BLaER1 treated with 17β-estradiol and CSF1 and Interleukin-3, amounts not matched to agents 10 nM and 100 nM (cell line): ENCODE measurements at regions not wholly inside any gene's neighbourhood (a gene's known extent, or its start where the extent isn't known, plus 50 kb on each side); places are given as distances from the start of the nearest gene placed in this dataset.

ENCODE experiments used
- H3K27ac ChIP-seq, 11 experiments: shearing (Covaris generic); formaldehyde crosslinking; 2 replicates each; pipeline ENCODE4 v1.8.1; 2022
- H3K27me3 ChIP-seq, 11 experiments: shearing (Covaris generic); formaldehyde crosslinking; 2 replicates each; pipeline ENCODE4 v1.8.1; 2022
- H3K36me3 ChIP-seq, 11 experiments: shearing (Covaris generic); formaldehyde crosslinking; 2 replicates each; pipeline ENCODE4 v1.8.1; 2022
- H3K4me1 ChIP-seq, 10 experiments: shearing (Covaris generic); formaldehyde crosslinking; 2 replicates each; pipeline ENCODE4 v1.8.1; 2022
- H3K4me2 ChIP-seq, 11 experiments: shearing (Covaris generic); formaldehyde crosslinking; 2 replicates each; pipeline ENCODE4 v1.8.1; 2022
- H3K4me3 ChIP-seq, 10 experiments: shearing (Covaris generic); formaldehyde crosslinking; 2 replicates each; pipeline ENCODE4 v1.8.1; 2022
- H3K9ac ChIP-seq, 11 experiments: shearing (Covaris generic); formaldehyde crosslinking; 2 replicates each; pipeline ENCODE4 v1.8.1; 2022
- H3K9me3 ChIP-seq, 11 experiments: shearing (Covaris generic); formaldehyde crosslinking; replicated peaks in 1 of 11; 2 replicates each; pipeline ENCODE4 v1.8.1; 2022
- H4K20me1 ChIP-seq, 11 experiments: shearing (Covaris generic); formaldehyde crosslinking; 2 replicates each; pipeline ENCODE4 v1.8.1; 2022
- Cebpa-rat ChIP-seq, 11 experiments: shearing (Covaris generic); IDR thresholded peaks; 2 replicates each; pipeline ENCODE4 v1.8.1; 2022

DNA sequence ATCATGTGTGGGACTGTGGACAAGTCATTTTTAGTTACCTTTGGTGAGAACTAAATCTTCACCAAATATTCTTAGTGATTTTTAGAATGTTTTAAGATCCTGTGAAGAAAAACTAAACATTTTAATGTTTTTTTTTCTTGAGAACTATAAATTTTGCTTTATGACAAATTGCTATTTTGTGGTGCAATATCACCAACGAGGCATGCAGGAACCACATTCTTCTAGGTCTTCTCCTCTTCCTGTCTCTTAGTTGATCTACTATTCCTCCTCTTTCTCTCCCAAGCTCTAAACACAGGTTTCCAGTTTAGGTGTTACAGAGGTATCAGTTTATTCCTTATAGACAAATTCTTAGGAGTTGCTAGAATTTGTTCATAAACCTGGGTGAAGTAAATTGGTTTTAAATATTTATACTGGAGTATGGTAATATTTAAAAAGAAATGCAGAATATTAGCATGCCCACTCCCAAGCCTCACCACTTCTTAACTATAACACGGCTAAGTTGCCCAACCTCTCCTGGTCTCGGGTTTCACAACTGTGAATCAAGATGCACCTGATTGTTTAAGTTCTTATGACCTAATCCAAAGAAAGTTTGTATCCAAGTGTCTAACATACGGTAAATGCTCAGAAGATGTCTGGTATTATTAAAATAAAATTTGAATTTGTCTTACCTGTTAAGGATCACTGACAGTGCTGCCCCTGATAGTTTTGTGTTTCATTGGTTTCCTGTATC is 56.5 kb upstream of the CLNK start:
- no peaks in the 10 kb centered on the region for H3K36me3 ChIP-seq
- H3K9me3 ChIP-seq: no peaks in the 10 kb centered on the region; a peak in 1 of 22 replicates
- no peaks in the 10 kb centered on the region for H3K27me3 ChIP-seq
- H3K4me1 ChIP-seq: peaks cover 0 to 26% (median 20%) of the 10 kb centered on the region in 10 experiments; a peak in 17 of 20 replicates
- no peaks in the 10 kb centered on the region for H4K20me1 ChIP-seq
- no peak overlapping the region for H3K4me3 ChIP-seq
- H3K4me2 ChIP-seq: no peak overlapping the region
- H3K9ac ChIP-seq: no peak overlapping the region
- no peak for TF ChIP-seq Cebpa-rat (IDR thresholded peaks at IDR 0.05)
- no peak overlapping the region for H3K27ac ChIP-seq

- H3K9ac ChIP-seq: no peak overlapping the region
- no peaks in the 10 kb centered on the region for H3K27me3 ChIP-seq
- TF ChIP-seq Cebpa-rat (IDR thresholded peaks at IDR 0.05): no peak
- no peak overlapping the region for H3K27ac ChIP-seq
- H3K4me3 ChIP-seq: no peak overlapping the region
- peaks cover 0 to 26% (median 20%) of the 10 kb centered on the region in 10 experiments; a peak in 17 of 20 replicates for H3K4me1 ChIP-seq
- H3K36me3 ChIP-seq: no peaks in the 10 kb centered on the region
- no peaks in the 10 kb centered on the region; a peak in 1 of 22 replicates for H3K9me3 ChIP-seq
- no peak overlapping the region for H3K4me2 ChIP-seq
- no peaks in the 10 kb centered on the region for H4K20me1 ChIP-seq
These were observed 55.7 kb upstream of the CLNK start for GRCh38 chr4:10740251-10740650.

DNA sequence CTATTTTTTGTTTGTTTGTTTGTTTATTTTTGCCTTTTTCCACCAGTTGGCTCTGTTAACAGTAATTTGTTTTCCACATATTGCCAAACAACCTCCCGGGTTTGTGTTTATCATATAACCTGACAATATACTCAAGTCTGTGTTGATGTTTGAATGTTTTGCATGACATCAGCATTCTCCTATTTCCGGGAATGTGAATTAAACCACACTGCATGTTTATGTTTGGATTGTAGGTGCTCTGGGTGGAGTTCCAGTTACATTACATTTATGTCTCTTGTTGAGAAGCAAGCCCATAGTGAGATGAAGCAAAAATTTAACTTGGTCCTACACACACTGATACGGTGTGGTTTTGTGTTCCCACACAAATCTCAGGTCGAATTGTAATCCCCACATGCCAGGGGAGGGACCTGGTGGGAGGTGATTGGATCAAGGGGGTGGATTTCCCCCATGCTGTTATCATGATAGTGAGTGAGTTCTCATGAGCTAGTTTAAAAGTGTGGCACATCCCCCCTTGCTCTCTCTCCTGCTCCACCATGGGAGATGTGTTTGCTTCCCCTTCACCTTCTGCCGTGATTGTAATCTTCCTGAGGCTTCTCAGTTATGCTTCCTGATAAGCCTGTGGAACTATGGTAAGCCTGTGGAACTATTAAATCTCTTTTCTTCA is 54.4 kb upstream of the CLNK start:
- Histone ChIP-seq H3K4me3 (no peak overlapping the region), H3K9me3 (no peaks in the 10 kb centered on the region), H3K4me1 (peaks cover 0 to 26% (median 20%) of the 10 kb centered on the region in 10 experiments; a peak in 17 of 20 replicates), H3K4me2 (no peak overlapping the region), H3K9ac (no peak overlapping the region), H3K27ac (no peak overlapping the region), H3K27me3 (no peaks in the 10 kb centered on the region), H3K36me3 (no peaks in the 10 kb centered on the region), H4K20me1 (no peaks in the 10 kb centered on the region)
- TF ChIP-seq Cebpa-rat (IDR thresholded peaks at IDR 0.05): no peak

GRCh38 chr4:10737337-10737736 is 52.8 kb upstream of the CLNK start:
- Histone ChIP-seq H3K4me2 (no peak overlapping the region), H3K27ac (no peak overlapping the region), H3K27me3 (no peaks in the 10 kb centered on the region), H3K9me3 (no peaks in the 10 kb centered on the region), H3K36me3 (no peaks in the 10 kb centered on the region), H3K4me3 (no peak overlapping the region), H3K4me1 (peaks cover 0 to 17% (median 13%) of the 10 kb centered on the region in 10 experiments; a peak in 14 of 20 replicates), H3K9ac (no peak overlapping the region), H4K20me1 (no peaks in the 10 kb centered on the region)
- no peak for TF ChIP-seq Cebpa-rat (IDR thresholded peaks at IDR 0.05)

DNA sequence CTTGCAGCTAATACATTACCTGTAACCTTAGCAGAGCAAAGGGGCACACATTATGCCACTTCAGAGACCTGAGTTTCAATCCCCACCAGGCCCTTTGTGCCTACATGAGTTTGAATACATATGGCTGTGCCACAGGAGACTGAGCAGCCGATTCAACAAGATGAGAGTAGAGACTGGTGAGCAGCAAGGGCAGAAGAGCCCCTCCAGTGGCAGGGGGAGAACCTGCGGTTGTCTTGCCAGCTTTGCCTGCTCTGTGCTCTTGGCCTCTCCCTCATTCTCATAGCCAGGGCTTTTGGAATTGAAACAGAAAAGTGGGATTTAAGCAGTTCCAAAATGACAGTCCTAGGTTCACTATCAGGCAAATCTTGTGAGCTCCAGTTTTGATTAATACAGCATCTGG is 52.3 kb upstream of the CLNK start:
- no peak overlapping the region for H3K27ac ChIP-seq
- H3K4me3 ChIP-seq: no peak overlapping the region
- H4K20me1 ChIP-seq: no peaks in the 10 kb centered on the region
- H3K9me3 ChIP-seq: no peaks in the 10 kb centered on the region
- H3K27me3 ChIP-seq: no peaks in the 10 kb centered on the region
- H3K4me1 ChIP-seq: peaks cover 0 to 15% (median 11%) of the 10 kb centered on the region in 10 experiments; a peak in 13 of 20 replicates
- H3K36me3 ChIP-seq: no peaks in the 10 kb centered on the region
- no peak overlapping the region for H3K4me2 ChIP-seq
- no peak overlapping the region for H3K9ac ChIP-seq
- TF ChIP-seq Cebpa-rat (IDR thresholded peaks at IDR 0.05): no peak

- no peaks in the 10 kb centered on the region for H3K9me3 ChIP-seq
- peaks cover 0 to 10% (median 9%) of the 10 kb centered on the region in 10 experiments; a peak in 12 of 20 replicates for H3K4me1 ChIP-seq
- H3K27me3 ChIP-seq: no peaks in the 10 kb centered on the region
- H3K27ac ChIP-seq: no peak overlapping the region
- H3K4me3 ChIP-seq: no peak overlapping the region
- no peak overlapping the region for H3K9ac ChIP-seq
- no peak for TF ChIP-seq Cebpa-rat (IDR thresholded peaks at IDR 0.05)
- no peaks in the 10 kb centered on the region for H3K36me3 ChIP-seq
- H4K20me1 ChIP-seq: no peaks in the 10 kb centered on the region
- no peak overlapping the region for H3K4me2 ChIP-seq
These were observed 51.7 kb upstream of the CLNK start for GRCh38 chr4:10736266-10736665.

DNA sequence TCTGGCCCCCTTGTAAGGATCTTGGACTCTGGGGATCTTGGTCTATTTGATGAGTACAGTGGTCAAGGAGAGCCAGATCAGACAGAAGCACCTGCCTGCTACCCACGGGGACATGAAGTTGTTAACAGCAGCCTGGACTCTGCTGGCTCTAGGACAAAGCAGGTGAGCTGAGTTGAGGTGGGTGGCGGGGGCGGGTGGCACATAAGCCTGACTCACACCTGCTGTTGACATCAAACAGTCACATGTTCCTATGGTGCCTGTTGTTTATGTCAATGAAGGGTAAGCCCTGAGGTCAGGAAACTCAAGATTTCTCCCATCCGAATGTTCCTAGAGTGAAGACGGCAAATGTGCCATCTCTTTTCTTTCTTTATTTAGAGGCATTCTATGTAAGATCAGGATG is 50.1 kb upstream of the CLNK start:
- no peak overlapping the region for H3K9ac ChIP-seq
- H3K36me3 ChIP-seq: no peaks in the 10 kb centered on the region
- H3K4me1 ChIP-seq: peaks cover 0 to 10% (median 9%) of the 10 kb centered on the region in 10 experiments; a peak in 12 of 20 replicates

More for the DNA sequence above, 50.1 kb upstream of the CLNK start:
- Histone ChIP-seq H4K20me1 (no peaks in the 10 kb centered on the region), H3K27me3 (no peaks in the 10 kb centered on the region), H3K9me3 (no peaks in the 10 kb centered on the region; a peak in 1 of 22 replicates), H3K4me2 (no peak overlapping the region), H3K27ac (no peak overlapping the region), H3K4me3 (no peak overlapping the region)
- TF ChIP-seq Cebpa-rat (IDR thresholded peaks at IDR 0.05): no peak
